GM18499 (cell line): ENCODE measurements at regions not wholly inside any gene's neighbourhood (a gene's known extent, or its start where the extent isn't known, plus 50 kb on each side); places are given as distances from the start of the nearest gene placed in this dataset.

ENCODE experiments used
- ATAC-seq: cut with Tn5 transposase; IDR thresholded peaks from one replicate; pipeline ENCODE4 v1.9.1; 2021; ENCODE audit warnings: moderate number of reproducible peaks; ENCODE audit not compliant: insufficient read depth, unreplicated experiment

- ATAC-seq: no peak
Observed at GRCh38 chr6:142675517-142675916, 269.5 kb downstream of the HIVEP2 start.

GRCh38 chr6:142676027-142676443 is 268.9 kb downstream of the HIVEP2 start:
- ATAC-seq: no peak

DNA sequence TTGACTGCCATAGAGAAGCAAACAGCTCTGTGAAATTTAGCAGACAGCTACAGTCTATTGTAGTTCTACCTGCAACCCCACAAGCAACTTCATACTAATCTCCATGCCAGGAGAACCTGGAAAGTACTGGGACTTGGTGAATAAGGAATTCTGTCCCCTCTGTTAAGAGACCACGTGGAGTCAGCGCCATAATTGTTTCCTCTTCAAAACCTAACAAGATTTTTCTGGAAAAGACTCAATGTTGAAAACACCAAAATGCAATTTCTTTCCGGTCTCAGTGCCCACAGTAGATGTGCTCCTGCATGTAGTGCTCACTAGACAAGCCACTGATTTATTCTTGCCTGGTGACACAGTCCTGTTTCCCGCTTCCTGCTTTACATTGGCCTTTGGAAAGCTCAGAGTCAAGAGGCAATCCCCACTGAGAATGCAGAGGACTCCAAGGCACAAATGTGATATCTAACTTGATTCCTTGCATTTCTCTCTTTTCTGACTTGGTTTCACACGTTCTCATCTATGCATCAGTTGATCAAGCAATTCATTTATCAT is 268.3 kb downstream of the HIVEP2 start:
- no peak for ATAC-seq

DNA sequence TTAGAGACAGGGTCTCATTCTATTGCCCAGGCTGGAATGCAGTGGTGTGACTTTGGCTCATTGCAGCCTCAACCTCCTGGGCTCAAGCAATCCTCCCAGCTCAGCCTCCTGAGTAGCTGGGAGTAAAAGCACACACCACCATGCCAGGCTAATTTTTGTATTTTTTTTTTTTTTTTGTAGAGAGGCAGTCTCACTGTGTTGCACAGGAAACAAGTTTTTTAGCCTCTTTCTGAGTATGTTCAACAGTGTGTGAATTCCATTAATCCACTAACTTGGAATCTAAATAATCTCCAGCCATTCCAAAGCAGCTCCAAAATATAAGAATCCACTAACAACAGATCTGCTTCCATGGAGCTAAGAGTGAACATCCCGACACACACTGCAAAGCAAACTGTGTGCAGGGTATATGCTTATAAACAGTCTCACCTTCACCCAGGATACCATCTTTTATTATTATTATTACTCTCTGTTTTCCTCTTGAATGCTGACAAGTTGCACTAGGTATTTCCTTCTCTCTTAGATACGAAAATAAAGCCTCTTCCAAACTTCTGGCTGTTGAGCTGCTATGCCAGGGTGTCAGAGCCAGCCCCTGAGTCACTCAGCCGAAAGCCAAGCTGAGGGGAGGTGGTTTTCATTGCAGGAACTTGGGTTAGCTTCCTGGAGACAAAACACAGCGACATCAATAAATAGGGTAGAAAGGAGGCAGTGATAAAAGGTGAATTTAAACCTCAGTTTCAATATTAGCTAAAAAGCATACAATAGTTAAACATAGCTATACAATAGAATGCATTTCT is 264.9 kb downstream of the HIVEP2 start:
- no peak for ATAC-seq

GRCh38 chr6:142681099-142681498 is 263.9 kb downstream of the HIVEP2 start:
- no peak for ATAC-seq

GRCh38 chr6:142682985-142683384 is 262.0 kb downstream of the HIVEP2 start:
- no peak for ATAC-seq

DNA sequence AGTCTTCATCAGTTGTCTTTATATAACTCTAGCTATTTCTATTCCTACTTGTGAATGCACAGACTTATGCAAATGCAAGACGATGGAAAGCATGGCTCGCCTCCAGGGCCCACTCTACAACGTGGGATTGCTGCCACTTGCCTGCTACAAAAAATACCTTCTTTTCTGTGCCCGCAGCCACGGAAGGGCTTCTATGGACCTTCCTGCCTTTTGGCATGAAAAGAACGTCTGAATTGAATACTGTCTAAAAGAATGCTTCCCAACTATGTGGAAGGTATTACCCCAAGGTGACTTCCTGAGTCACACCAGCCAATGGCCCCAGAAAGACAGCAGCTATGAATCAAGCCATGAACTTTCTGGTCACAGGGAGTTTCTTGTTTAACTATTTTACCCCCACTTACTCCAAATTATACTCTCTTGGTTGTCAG is 261.2 kb downstream of the HIVEP2 start:
- no peak for ATAC-seq

- ATAC-seq: no peak
Observed at GRCh38 chr6:142684371-142684770, 260.6 kb downstream of the HIVEP2 start.

GRCh38 chr6:142685852-142686506 is 259.0 kb downstream of the HIVEP2 start:
- ATAC-seq: no peak

- ATAC-seq: no peak
Observed at GRCh38 chr6:142686507-142686887, 258.5 kb downstream of the HIVEP2 start.

DNA sequence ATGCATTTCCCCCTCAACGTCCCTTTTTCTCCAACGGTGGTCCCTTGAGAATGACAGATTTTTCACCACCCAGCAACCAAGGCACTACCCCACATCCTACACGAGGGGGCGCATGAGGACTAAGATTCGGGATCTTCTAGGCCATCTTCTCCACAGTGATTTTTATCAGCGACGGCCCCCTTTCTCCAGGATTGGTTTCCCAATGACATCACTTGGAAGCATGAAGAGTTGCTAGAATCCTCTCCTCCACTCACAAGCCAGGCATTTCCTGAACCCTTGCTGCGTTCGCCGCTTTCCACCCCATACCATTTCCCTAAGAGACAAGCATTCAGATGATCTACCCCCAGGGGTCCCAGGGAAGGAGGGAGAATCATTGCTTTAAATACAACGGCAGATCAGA is 252.0 kb downstream of the HIVEP2 start:
- no peak for ATAC-seq

- ATAC-seq: no peak
Observed at GRCh38 chr6:142693441-142693840, 251.5 kb downstream of the HIVEP2 start.

DNA sequence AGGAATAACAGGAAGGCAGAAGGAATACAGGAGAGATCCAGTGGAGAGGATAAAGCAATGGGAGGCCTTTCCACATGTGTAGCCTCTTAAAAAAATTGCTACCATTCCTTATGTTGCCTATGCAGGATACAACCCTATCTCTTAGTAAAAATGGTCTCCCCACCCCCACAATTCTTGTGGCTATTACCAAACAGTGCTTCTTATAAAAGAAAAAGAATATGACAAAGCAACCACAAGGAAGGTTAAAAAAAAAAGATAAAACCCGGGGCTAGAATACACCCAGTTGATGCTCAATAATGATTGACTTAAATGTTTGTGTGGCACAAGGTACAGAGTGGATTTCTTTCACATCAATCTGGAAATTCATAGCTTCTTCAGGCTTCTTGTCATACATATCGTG is 250.9 kb downstream of the HIVEP2 start:
- no peak for ATAC-seq

DNA sequence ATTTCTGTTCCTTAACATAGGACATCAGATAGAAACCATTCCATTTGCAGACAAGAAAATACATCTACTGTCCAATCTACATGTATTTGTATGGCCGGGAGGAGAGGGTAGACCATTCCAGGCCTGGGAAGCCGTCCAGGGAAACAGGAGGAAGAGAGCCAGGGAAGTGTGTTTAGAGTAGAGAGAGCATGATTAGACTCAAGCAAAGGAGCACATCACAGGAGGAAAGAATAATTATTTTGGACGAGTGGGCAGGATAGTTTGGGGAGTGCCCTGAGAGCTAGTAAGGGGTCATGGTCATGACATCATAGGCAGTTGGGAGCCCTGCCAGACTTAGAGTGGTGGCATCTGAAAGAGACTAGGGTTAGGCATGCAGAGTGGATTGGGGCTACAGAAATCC is 250.0 kb downstream of the HIVEP2 start:
- ATAC-seq: no peak

DNA sequence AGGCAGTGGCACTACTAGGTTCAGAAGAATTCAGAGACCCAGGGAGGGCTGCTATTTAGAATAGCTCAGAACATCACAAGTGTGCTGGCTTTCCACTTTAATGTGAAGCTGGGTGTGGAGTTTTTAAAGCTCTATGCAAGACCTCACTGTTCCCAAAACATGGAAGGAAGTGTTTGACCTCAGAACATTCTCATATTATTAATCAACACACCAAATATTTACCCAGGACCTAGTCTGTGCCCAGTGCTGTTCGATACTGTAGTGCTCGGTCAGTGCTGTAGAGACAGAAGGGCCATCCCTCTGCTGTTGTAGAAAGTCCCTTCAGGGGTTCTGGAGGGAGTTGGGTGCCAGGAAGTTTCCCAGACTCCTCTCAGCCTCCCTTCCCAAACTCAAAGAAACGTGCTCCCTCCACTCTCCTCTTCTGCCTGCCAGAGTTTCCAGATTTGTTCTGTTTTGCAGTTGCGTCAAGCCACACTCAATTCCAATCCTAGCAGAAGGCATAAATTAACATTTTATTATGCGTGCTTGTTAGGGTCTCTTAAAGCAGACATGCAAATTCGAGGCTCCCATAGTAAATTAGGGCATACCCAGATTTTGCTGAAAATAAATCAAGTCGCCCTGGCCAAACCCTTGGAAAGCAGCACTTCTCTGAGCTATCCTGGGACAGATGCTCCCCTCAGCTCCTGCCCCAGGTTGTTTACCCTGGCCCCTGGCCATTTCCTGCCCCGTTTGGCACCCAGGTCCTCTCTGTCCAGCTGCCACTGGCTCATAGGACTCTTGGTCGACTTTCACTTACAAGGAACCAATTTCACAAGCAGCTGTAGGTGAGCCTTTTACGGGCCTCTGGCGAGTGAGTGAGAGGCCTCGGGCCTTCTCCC is 248.6 kb downstream of the HIVEP2 start:
- ATAC-seq: no peak

DNA sequence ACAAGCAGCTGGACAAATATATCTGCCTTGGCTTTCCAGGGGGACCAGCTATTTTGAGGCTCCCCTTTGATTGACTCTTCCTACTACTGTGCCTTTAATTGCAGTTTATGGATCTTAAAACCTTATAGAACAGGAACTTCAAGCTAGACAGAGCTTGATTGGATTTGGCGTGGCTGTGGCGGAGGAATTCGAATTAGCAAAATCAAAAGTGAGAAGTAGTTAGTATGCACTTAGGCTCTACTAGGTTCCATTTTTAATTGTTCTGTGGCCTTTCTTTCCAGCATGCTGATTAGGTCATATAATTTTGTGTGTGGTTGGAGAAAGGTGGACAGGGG is 248.0 kb downstream of the HIVEP2 start:
- ATAC-seq: no peak

GRCh38 chr6:142697922-142698321 is 247.1 kb downstream of the HIVEP2 start:
- ATAC-seq: no peak

- ATAC-seq: no peak
Observed at GRCh38 chr6:142698751-142699150, 246.2 kb downstream of the HIVEP2 start.

GRCh38 chr6:142699391-142699790 is 245.6 kb downstream of the HIVEP2 start:
- no peak for ATAC-seq

- peak; percentile 61 for ATAC-seq
Observed at GRCh38 chr6:142700032-142700431, 244.9 kb downstream of the HIVEP2 start.
